GM21576 (cell line): ENCODE measurements at regions not wholly inside any gene's neighbourhood (a gene's known extent, or its start where the extent isn't known, plus 50 kb on each side); places are given as distances from the start of the nearest gene placed in this dataset.

ENCODE experiments used
- ATAC-seq: cut with Tn5 transposase; IDR thresholded peaks from one replicate; pipeline ENCODE4 v1.9.1; 2021; ENCODE audit warnings: mild to moderate bottlenecking, moderate library complexity; ENCODE audit not compliant: unreplicated experiment

GRCh38 chr3:127405791-127406190 lies 117.9 kb upstream of the PRR20G start:
- ATAC-seq: no peak

DNA sequence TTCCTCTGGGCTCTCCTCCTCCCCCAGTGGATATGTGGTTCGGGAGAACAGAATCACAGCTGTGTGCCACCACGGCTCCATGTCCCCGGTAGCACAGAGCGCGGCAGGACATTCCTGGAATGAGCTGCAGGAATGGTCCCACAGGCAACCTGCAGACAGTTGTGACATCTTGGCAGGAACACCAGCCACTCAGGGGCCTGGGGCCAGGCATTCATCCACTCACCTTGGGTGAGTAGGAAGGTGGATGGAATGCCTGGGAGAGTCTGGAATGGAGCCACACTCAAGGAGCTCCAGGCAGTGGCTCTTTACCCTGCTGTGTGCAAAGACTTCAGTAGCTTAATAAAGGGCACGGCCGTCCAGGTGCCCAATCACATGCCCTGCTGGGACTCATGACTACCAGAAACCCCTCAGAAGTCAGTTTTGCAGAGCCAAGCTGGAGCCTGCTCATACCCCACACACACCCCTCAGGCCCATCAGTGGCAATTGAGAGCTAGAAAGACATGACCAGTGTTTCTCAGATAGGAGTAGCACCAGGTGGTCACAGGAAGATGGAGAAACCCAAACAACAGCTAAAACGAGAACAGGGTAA lies 117.3 kb upstream of the PRR20G start:
- ATAC-seq: no peak

DNA sequence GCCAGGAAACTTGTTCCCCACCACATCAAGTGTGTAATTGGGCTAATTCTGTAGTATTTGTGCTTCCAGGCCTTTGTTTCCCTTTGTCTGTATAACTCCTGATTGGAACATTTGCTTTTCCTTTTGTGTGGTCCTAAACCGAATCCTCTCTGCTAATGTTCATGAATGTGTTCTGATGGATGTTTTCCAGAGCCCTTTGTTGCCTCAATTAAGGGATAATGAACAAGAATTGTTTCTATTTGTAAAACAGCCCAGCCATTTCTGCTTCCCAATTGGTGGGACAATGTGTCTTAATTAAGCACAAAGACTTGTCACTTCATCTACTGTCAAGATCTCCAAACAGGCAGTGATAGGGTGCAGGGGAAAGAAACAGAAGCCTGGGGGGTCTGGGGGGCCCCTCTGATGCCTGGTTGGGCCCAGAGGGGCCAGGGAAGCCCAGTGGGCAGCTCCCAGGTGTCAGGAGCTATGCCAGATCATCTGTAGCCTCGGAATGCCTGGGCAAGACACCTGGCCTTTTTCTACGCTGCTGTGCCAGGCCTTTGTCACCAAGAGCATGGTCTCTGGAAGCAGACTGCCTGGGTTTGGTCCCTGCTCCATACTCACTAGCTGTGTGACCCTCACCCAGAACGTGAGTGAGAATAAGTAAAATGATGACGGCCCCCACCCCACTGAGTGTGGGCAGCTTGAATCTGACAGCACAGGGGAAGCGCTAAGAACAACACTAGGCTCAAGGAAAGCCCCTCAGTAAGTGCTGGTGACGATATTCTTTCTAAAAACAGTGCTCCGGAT lies 116.6 kb upstream of the PRR20G start:
- no peak for ATAC-seq

DNA sequence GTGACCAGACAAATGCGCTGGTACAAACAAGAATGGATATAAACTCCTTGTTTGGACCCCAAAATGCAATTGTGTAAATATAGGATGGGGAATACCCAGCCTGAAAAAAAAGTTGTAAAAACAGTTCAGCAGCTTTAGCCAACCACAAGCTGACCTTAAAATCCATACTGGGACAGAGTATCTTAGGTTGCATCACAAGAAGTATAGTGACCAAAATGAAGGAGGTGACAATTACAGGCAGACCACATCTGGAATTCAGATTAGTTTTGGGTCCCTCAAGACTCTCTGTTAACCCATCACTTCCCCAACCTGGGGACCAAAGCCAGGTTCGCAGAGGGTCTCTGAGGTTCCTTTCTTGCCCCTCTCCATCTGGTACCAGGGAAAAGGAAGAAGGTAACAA lies 115.9 kb upstream of the PRR20G start:
- no peak for ATAC-seq

GRCh38 chr3:127399154-127399553 lies 111.3 kb upstream of the PRR20G start:
- ATAC-seq: no peak

DNA sequence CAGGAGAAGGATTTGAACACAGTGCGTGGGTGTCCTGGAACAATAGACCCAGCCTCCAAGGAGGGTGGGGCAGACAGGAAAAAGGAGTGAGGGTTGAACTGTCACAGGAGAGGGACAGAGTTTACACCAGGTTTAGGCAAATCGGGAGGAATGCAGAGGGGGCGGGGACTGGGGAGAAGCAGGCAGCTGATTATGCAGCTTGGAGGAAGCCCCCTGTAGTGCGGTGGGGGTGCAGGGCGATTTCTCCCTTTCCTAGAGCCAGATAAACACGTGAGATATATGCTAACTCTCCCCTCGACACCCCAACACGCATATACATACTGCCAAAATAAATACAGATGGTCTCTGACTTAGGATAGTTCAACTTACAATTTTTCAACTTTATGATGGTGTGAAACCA lies 108.6 kb upstream of the PRR20G start:
- ATAC-seq: no peak

GRCh38 chr3:127395663-127396355 lies 108.0 kb upstream of the PRR20G start:
- ATAC-seq: no peak

- ATAC-seq: no peak
Observed at GRCh38 chr3:127394984-127395662, 107.3 kb upstream of the PRR20G start.

DNA sequence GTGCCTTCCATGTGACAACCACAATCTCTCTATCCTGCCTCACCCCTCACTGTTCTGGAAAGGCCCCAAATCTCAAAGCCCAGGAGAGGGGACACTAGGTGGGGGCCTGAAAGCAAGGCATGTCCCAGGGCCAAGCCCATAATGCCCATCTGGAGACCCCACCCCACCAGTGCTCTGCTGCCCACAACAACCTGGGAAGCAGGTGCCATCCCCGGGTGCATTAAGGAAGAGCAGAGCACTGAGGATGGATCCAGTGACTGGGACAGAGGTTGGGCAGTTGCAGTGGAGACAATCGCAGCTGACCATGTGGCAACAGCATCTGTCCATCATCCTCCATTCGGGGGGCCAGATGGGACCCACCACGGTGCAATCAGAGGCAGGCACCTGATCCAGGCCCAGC lies 106.2 kb upstream of the PRR20G start:
- ATAC-seq: no peak

- no peak for ATAC-seq
Observed at GRCh38 chr3:127393131-127393820, 105.4 kb upstream of the PRR20G start.

DNA sequence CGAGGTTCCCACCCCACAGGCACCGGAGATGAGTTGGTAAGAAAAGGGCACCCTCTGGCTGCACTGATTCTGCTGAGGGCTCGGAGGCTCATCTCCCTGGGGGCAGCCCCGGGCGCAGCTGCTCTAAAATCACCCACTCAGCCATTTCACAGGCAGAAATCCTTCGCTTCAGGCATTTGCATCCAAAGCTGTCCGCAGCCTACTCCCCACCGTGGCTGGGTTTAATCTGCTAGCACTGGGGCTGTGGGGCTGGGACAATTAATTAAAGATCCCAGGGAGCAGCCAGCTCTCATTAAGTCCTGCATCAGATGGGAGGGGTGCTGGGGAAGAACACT lies 104.3 kb upstream of the PRR20G start:
- no peak for ATAC-seq

- no peak for ATAC-seq
Observed at GRCh38 chr3:127391436-127392155, 103.8 kb upstream of the PRR20G start.

- no peak for ATAC-seq
Observed at GRCh38 chr3:127390365-127391025, 102.6 kb upstream of the PRR20G start.

- ATAC-seq: no peak
Observed at GRCh38 chr3:127389913-127390312, 102.1 kb upstream of the PRR20G start.

GRCh38 chr3:127389420-127389819 lies 101.6 kb upstream of the PRR20G start:
- no peak for ATAC-seq

GRCh38 chr3:127388427-127388826 lies 100.6 kb upstream of the PRR20G start:
- no peak for ATAC-seq

DNA sequence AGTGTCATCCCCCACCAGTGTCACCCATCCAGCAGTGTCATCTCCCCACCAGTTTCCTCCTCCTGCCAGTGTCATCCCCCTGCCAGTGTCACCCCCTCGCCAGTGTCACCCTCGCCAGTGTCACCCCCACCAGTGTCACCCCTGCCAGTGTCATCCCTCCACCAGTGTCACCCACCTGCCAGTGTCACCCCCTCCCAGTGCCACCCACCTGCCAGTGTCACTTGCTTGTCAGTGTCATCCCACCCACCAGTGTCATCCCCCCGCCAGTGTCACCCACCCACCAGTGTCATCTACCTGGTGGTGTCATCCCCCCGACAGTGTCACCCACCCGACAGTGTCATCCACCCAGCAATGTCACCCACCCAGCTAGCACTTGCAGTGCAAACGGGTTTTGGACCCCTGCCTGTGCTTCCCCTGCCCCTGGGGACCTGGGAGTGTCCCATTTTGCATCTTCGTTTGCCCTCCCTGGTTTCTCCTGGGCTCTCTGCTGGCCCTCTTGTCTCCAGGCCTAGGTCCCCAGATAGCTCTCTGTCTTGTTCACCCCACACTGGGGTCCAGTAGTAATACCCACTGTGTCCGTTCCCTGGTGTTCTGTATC lies 99.8 kb upstream of the PRR20G start:
- no peak for ATAC-seq

DNA sequence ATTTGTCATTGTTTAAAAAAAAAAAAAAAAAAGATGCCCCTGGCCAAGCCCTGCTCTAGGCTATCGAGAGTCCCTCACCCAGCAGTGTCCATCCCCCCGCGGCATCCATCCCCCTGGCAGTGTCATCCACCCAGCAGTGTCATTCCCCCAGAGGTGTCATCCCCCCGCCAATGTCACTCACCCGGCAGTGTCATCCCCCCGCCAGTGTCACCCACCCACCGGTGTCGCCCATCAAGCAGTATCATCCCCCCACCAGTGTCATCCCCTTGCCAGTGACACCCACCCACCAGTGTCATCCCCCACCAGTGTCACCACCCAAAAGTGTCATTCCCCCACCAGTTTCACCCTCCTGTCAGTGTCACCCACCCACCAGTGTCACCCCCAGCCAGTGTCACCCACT lies 99.3 kb upstream of the PRR20G start:
- ATAC-seq: no peak

DNA sequence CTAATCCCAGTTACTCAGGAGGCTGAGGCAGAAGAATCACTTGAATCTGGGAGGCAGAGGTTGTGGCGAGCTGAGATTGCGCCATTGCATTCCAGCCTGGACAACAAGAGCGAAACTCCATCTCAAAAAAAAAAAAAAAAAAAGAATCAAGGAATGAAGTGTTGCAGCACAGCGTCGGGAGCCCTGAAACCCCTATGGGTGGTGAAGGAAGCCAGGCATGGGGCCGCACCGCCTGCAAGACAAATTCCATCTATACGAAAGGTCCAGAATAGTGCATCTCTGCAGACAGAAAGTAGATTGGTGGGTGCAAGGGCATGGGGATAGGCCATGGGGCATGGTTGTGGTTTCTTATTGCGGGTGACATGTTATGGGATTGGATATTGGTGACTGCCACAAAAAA lies 98.6 kb upstream of the PRR20G start:
- no peak for ATAC-seq

DNA sequence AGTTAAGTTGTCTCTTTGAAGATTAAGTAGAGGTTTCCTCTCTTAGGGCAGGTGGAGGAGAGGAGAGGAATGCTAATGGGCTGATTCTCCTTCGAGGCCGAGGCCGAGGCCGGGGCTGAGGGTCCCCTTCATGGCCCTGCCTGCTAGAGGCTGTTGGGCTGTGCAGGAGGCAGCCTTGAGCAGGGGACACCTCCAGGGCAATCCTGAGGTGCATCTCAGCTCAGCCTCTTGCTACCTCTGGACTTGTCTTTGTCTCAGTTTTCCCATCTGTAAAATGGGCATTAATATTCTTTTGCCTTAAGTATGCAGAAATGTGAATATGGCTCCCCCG lies 97.7 kb upstream of the PRR20G start:
- ATAC-seq: no peak
